ENCODE measurements at regions not wholly inside any gene's neighbourhood (a gene's known extent, or its start where the extent isn't known, plus 50 kb on each side); places are given as distances from the start of the nearest gene placed in this dataset.
"Not testable (repeated sequence)": the region's sequence is repeated elsewhere in the genome, so short reads cannot be mapped to it uniquely, and the experiment has no call there.

DNA sequence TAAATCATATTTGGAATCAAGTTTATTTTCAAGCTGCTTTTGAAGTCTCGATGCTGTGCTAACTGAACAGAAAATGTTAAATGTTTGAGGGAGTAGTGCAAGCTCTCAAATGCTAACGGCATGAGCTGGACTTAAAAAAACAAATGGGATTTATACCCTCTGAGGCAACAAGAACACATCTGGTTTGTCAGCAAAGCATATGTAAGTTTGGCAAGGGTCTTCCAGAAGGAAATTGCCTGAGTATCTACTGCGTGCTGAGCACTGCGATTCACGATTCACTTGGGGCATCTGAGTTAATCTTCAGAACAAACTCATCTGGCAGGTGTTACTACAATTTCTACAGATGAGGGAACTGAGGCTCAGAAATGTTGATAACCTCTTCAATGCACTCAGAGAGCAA is 98.4 kb upstream of the C9orf72 start:
- DNase-seq (ENCODE audit: low read depth in 2 of 3, low spot score in 2 of 3), result no peak

DNA sequence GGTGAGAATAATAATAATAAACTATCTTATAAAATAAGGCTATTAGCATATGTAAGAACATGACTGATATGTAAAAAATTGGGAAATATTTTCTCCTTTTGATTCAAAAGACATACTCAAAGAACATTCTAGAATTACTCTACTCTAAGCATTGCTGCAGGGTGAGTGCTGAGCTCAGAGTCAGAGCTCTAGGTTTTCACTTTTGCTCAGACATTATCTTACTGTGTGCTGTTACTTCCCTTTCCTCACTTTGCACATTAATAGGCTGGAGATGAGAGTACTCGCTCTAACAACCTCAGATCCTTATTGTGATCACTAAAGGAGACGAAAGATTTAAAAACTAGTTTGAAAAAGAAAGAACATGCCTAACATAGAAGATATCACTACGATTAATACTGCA is 99.4 kb upstream of the C9orf72 start:
- peak in 1 of 3 donors; percentile 10 for DNase-seq (ENCODE audit: low read depth in 2 of 3, low spot score in 2 of 3)

DNA sequence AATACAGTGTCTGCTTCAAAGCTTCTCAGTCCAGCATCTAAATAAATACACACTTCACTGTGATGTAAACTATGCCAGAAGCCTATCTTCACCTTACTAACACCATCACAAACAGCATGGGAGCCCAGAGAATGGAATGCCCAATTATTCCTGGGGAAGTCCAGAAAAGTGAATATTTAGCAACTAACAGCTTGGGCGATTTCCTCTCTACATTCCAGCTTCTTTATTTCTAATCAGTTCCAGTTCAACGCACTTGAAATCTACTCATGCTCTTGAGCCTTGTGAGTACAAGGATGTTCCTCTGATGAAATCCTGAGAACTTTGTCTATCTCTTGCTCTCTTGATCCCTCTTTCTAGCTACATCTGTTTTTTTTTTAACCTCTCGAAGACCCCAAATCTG is 100.4 kb upstream of the C9orf72 start:
- DNase-seq (ENCODE audit: low read depth in 2 of 3, low spot score in 2 of 3), result no peak

DNA sequence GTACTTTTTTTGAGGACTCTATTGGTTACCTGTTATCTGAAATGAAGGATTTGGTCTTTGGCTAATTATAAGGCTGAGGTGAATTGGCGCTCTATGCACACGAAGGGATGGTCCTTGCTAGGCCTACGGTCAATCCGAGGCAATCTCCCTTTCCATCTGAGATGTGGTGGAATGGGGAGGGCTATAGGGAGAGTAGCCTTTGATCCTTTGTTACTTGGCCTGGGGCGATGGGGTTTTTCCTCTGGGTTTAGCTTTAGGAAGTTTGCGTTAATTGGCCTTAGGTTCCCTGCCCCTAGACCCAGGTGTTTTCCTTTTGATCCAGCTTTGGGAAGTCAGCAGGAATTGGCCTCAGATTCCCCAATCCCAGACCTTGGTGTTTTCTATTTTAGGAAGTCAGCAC is 102.1 kb upstream of the C9orf72 start:
- no peak for DNase-seq (ENCODE audit: low read depth in 2 of 3, low spot score in 2 of 3)

DNA sequence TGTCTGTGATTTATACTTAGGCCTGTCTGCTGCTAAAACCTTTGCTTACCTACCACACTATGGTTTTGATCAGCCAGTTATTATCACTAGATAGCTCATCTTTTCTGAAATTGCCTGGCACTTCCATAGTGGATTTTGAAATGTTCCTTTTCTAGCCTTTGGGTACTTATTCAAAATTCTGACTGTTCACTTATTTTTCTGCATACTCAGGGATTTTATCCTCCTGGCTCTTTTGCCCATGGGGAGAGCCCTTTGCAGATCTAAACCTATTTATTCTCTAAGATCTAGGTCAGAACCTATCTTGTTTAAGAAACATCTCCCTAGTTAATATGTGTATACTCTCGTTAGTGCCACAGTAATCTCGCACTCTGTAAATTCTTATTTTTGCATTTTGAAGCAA is 103.5 kb upstream of the C9orf72 start:
- no peak for DNase-seq (ENCODE audit: low read depth in 2 of 3, low spot score in 2 of 3)

DNA sequence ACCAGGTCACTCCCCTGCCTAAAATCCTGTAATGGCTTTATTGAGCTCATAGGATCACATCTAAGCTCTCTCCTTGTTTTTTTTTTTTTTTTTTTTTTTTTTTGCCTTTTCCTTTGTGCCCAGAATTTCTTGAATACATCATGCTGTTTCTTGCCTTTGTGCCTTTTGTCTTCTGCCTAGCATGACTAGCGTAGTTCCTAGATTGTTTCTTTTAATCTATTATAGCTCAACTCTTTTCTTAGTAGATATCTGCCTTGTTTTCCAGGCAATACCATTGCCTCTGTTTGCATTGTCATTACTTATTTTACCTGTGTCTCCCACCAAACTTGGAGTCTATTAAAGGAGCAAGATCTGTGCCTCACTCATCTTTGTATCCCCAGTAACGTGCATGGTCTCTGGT is 106.1 kb upstream of the C9orf72 start:
- no peak for DNase-seq (ENCODE audit: low read depth in 2 of 3, low spot score in 2 of 3)

DNA sequence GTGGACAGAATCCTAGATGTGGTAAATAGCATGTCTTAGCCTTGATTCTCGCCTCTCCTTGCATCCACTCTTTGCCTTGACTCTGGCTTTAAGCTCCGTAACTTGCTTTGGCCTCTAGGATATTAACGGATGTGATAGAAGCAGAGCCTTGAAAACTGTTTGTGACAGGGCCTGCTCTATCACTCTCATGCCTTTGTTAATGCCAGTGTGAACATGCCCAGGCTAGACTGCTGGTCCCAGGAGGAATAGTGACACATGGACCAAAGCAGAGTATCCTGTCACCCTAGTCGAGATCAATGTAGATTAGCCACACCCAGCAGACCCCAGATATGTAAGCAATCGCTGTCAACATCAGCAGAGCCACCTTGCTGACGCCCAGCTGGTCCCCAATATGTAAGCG is 109.9 kb upstream of the C9orf72 start:
- no peak for DNase-seq (ENCODE audit: low read depth in 2 of 3, low spot score in 2 of 3)

DNA sequence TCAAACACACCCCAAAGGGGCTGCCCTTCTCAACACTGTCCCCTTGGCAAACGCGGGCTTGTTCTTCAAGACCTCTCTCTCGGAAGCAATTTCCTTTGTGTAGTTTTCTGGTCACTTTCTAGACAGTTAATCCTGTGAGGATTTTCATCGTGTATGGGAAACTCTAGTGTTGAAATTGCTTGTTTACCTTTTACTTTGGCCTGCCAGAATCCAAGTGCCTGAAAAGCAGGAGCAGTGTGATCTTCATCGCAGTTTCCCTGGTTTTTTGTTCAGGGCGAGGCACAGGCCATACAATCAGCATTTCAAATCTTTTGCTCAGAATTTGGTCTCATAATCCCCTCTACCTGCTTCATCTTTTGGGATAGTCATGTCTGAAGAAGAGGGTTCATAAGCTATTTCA is 115.7 kb upstream of the C9orf72 start:
- no peak for DNase-seq (ENCODE audit: low read depth in 2 of 3, low spot score in 2 of 3)

DNA sequence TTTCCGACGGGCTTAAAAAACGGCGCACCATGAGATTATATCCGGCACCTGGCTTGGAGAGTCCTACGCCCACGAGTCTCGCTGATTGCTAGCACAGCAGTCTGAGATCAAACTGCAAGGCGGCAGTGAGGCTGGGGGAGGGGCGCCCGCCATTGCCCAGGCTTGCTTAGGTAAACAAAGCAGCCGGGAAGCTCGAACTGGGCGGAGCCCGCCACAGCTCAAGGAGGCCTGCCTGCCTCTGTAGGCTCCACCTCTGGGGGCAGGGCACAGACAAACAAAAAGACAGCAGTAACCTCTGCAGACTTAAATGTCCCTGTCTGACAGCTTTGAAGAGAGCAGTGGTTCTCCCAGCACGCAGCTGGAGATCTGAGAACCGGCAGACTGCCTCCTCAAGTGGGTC is 117.5 kb upstream of the C9orf72 start:
- DNase-seq (ENCODE audit: low read depth in 2 of 3, low spot score in 2 of 3), result not testable (repeated sequence)

DNA sequence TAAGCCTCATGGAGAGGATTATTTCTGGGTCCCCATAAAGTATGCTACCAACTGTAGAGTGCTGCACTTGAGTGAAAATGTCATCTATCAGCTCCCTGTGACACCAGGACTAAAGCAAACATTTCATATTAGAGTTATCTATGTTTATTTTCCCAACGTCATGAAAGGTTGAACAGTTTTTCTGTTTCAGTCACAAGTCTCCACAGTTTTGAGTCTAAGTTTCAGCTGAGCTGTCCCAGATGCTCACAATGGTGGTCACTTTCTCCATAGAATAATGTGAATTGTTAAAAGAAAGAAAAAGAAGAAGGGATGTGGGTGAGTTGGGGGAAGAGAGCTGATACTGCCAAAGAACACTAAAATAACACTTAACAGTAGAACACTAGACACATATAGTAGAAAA is 126.3 kb upstream of the C9orf72 start:
- no peak for DNase-seq (ENCODE audit: low read depth in 2 of 3, low spot score in 2 of 3)

DNA sequence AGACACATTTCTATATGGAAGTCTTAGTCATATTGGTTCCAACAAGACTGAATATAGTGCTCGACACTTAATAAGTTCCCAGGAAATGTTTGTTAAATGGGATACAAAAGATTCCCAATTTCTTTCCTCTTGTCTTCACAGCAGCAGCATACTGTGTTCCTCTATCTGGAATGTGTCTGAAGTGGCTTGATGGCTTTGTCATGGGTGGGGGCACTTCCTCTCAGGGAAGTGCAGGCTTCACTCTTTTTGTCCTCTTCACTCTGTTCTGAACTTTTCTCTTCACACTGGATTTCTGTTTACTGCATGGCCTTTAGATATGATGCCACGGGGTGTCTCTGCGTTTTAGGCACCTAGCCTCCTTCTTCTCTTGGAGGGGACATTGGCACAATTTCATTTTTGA is 127.7 kb upstream of the C9orf72 start:
- DNase-seq (ENCODE audit: low read depth in 2 of 3, low spot score in 2 of 3), result no peak

DNA sequence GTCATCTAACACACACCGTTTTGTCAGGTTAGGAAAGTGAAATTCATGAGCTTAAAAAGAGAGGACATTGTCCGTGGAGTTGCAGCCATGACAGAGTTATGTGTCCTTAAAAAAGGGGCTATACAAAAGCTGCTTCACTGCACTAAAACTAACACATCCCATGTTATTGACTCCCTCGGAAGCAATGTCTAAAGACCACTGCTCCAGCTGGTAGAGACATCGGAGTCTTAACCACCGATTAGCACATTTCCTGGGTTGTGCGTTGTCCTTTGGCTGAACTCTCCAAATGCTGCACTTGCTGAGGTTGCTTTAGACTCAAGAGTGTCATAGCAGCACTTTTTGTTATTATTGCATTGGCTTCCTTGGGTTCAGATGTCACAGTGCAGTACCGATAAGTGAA is 128.3 kb upstream of the C9orf72 start:
- peak in 2 of 3 donors; percentile 9 to 32 for DNase-seq (ENCODE audit: low read depth in 2 of 3, low spot score in 2 of 3)

DNA sequence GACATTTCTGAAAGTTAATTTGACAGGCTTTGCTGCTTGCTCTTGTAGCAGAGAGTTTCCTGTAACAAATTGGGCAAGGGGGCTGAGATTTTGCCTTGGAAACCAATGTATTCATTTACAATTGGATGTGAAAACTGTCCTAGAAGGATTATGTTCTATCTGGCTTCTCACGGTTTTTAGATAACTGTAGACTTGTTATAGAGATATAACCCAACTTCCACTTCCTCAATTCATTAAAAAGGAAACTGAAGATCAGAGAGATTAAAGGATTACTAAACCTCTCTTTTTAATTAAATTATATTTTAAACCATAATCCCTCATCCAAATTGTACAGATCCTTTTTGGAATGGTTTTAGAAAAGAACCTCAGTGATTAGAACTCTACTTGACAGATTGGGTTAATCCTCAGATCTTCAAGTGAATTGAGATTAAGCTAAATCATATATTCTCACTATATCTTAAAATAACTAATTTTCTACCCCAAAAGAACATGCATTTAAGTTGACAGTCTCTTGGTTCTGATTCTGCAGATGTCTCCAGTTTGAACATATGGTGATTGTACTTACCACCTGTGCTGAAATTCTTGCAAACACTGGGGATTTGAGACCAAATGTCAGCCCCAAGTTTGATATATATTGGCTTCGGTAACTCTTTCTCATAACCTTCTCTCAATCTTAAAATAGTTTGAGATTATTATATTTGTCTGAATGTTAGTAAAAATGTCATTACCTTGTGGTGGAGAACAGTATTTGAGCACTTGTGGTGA is 130.1 kb upstream of the C9orf72 start:
- DNase-seq (ENCODE audit: low read depth in 2 of 3, low spot score in 2 of 3), result peak in 1 of 3 donors; percentile 49

DNA sequence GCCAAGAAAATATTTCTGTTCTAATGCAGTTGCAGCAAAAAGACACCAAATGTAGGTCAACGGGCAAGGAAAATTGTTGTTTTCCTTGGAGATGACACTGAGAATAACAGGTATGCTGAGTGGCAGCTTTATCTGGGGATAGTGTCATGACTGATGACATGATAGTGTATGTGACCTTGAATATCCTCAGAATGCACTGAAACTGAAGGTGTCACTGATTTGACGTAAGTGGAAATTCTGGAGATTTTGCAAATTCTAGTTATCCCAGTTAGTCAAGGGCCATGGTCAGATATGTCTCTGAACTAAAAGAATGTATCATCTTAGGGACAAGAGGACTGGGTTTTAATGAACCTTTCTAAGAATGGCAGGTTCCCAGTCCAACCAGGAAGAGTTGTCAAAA is 138.0 kb upstream of the C9orf72 start:
- DNase-seq (ENCODE audit: low read depth in 2 of 3, low spot score in 2 of 3), result no peak

DNA sequence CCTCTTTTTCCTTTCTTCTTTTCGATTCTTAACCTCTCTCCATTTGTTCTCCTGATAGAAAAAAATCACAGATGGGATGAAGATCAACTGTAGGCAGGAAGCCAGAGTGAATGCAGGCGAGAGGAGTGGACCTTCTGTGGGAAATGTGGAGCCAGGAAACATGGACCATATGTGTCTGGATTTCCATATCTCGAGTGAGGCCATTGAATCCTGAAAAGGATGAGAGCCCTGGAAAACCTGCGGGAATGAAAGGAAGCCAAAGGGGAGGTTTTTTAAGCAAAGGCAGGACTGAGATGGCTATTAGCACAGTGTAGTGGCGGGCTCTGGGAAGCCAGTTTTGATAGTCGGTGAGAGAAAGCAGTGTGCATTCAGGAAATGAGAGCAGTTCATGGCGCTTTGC is 139.5 kb upstream of the C9orf72 start:
- no peak for DNase-seq (ENCODE audit: low read depth in 2 of 3, low spot score in 2 of 3)

DNA sequence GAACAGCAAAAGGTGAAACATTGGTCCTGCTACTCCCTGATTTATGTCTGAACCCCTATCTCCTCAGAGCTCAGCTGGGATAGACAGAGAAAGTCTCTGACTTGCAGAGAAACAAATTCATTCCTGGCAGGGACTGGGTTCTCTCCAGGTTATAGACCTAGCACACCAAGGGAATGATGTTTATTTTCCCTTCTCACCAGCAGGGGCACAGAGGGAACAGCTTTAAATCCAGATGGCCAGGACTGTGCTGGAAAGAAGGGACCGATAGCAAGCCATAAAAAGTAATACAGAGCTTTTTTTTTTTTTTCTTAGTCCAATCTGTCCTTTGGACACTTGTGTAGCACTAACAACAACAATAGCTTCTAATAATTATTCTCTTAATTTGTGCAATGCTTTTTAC is 141.1 kb upstream of the C9orf72 start:
- no peak for DNase-seq (ENCODE audit: low read depth in 2 of 3, low spot score in 2 of 3)

DNA sequence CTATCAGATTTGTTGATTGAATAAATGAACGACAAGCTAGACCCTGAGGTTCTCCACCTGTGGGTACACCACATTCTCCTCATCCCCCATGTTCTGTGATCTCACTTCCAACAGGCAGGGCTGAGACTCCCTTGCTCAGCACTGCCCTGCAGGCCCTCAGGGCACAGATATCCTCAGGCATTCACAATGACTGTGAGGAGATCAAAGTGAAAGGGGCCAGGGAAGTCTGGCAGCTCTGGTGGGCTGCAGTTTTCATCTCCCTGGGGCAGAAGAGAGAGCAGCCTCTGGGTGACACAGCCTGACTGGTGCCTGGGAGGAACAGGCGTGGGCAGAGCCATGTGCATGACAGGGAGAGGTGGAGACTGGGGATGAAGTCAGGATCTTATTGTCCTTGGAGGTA is 142.4 kb upstream of the C9orf72 start:
- DNase-seq (ENCODE audit: low read depth in 2 of 3, low spot score in 2 of 3), result no peak

DNA sequence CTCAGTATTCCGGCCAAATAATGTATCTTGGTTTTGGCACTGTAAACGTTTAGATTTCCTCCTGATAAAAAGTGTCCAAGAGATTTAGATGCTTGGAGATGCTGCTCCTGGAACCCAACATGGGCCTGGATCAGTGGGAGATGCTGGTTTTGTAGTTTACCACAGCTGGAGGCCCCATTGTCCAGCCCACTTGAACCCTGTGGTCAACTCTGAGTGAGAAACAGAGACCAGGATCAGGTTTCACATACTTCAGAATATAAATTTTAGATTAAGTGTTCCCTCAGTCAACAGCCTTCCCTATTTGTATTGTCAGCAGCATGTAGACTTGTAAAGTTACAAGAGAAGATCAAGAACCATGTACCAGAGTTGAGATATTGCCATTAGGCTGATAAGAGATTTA is 144.7 kb upstream of the C9orf72 start:
- DNase-seq (ENCODE audit: low read depth in 2 of 3, low spot score in 2 of 3), result no peak

DNA sequence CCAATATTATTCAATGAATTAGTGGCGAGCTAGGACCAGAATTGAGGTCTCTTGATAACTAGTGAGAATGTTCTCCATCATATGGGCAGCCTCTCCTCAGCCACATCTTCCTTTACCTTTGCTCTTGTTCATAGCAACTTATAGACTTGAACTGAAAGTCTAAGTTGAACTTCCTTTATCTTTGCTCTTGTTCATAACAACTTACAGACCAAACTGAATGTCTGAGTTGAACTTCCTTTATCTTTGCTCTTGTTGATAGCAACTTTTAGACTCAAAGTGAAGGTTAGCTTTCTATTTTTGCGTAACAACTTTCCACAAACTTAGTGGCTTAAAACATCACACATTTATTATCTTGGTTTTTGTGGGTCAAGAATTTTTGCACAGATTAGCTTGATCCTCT is 146.4 kb upstream of the C9orf72 start:
- no peak for DNase-seq (ENCODE audit: low read depth in 2 of 3, low spot score in 2 of 3)

DNA sequence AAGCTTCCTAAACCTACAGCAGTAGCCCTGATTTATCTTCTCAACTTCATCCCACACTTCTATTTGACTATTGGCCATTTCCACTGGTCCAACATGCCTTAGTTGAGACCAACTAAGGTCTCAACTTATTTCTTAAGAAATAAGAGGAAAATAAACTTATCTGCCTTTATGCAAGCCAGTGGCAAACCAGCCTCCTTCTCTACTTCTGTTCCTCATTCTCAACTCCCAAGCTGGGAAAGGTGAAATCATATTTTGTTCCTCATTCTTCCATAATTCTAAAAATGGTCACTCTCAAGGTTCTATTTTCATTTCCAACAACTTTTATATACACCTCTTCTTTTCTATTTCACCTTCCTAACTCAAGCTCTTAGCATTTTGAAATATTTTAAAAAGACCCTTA is 149.6 kb upstream of the C9orf72 start:
- DNase-seq (ENCODE audit: low read depth in 2 of 3, low spot score in 2 of 3), result no peak

DNA sequence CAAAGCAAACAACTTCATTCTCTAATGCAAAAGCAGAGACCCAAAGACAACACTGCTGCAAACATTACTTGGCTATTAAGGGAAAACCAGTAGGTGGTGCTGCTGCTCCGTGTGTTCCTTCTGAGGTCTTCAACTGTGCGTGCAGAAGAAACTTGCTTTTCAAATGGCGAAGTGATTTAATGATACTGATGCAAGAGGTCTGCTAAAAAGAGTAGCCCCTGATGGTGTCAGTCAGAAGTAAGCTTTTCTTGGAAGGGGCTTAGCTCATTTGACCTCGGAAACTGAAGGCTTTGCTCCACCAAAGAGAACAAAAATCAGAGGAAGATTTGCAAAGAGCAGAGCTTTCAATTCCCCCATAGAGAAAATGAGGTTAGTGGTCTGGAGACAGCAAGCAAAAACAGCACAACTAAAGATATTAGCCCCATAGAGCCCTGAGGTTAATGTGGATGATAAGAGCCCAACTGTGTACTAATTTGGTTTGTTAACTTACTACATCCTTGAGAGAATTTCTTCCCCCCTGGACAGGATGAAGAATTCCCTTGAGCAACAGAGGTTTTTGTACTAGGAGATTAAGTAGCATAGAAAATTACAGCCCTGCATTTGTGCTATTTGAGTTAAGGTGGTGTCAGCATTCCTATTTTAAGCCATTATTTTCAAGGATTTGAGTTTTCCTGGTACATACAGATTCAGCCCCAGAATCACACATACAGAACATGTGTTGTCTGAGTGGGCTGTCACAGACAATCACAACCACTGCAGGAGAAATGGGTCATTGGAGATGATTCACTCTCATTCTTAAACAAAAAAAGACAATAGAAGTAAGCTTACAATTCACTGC is 153.2 kb upstream of the C9orf72 start:
- DNase-seq (ENCODE audit: low read depth in 2 of 3, low spot score in 2 of 3), result peak; percentile 3 to 78 (median 56)

DNA sequence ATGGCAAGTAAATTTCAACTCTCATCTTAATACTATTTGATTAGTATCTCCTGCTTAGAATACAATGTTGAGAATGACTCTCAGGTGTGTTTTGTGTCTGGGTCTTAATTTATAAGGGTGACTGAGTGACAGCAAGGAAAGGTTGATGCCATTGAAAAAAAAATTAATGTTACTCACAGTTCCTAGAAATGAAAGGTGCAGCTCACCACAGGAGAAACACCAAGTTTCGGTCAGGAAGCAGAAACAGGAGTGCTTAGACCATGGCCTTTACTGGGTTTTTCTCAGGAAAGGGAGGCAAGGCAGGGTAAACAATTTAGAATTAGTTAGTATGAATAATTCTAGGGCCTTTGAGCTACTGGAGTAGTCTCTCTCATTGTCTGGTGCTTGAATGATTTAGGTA is 159.2 kb upstream of the C9orf72 start:
- no peak for DNase-seq (ENCODE audit: low read depth in 2 of 3, low spot score in 2 of 3)

Measured in hematopoietic multipotent progenitor cell (in vitro differentiated cells).